IPS-18a (cell line): ENCODE measurements at regions not wholly inside any gene's neighbourhood (a gene's known extent, or its start where the extent isn't known, plus 50 kb on each side); places are given as distances from the start of the nearest gene placed in this dataset.

Source experiments
- H3K27ac ChIP-seq: one replicate; pipeline ENCODE4 v1.5.1; 2013; ENCODE audit warnings: low read length
- H3K27me3 ChIP-seq: one replicate; pipeline ENCODE4 v1.6.1; 2013; ENCODE audit warnings: mild to moderate bottlenecking, low read length; ENCODE audit not compliant: control insufficient read depth, insufficient read depth
- H3K36me3 ChIP-seq: one replicate; pipeline ENCODE4 v1.6.1; 2013; ENCODE audit warnings: low read depth, low read length; ENCODE audit not compliant: control insufficient read depth
- H3K4me1 ChIP-seq: one replicate; pipeline ENCODE4 v1.6.1; 2013; ENCODE audit warnings: low read depth, low read length; ENCODE audit not compliant: control insufficient read depth
- H3K4me3 ChIP-seq: one replicate; pipeline ENCODE4 v1.5.1; 2013; ENCODE audit warnings: low read length
- H3K9ac ChIP-seq: one replicate; pipeline ENCODE4 v1.6.1; 2013; ENCODE audit warnings: mild to moderate bottlenecking, low read length, moderate library complexity
- H3K9me3 ChIP-seq: one replicate; pipeline ENCODE4 v1.6.1; 2013; ENCODE audit warnings: low read depth, low read length; ENCODE audit not compliant: control insufficient read depth

DNA sequence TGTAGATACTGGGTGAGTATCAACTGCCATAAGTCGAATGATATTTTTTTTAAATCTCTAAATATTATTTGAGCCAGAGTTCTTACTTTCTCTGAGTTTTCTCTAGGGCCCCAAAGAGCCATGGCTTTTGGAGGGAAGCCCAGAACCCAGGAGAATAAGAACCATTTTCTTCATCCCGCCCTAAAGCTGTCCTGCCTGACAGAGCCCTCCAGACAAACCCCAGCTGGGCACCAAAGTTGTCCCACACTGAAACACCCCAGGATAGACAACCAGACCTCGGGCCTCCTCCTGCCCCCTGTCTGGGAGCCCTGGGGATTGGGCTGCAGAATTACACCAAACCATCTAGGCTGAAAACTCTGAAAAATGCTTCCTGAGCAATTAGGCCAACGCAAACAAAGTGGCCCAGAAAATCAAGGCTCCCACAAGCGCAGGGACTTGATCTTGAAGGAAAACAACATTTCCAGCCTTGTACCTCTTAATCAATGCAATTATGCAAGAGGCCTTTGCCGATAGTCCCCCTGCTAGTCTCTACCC lies 113.1 kb downstream of the RRAGC start:
- Histone ChIP-seq H3K36me3 (no peaks in the 10 kb centered on the region), H3K4me3 (no peak overlapping the region), H3K27me3 (no peaks in the 10 kb centered on the region), H3K9ac (no peak overlapping the region), H3K9me3 (no peaks in the 10 kb centered on the region), H3K4me1 (peaks cover 6% of the 10 kb centered on the region), H3K27ac (no peak overlapping the region)

DNA sequence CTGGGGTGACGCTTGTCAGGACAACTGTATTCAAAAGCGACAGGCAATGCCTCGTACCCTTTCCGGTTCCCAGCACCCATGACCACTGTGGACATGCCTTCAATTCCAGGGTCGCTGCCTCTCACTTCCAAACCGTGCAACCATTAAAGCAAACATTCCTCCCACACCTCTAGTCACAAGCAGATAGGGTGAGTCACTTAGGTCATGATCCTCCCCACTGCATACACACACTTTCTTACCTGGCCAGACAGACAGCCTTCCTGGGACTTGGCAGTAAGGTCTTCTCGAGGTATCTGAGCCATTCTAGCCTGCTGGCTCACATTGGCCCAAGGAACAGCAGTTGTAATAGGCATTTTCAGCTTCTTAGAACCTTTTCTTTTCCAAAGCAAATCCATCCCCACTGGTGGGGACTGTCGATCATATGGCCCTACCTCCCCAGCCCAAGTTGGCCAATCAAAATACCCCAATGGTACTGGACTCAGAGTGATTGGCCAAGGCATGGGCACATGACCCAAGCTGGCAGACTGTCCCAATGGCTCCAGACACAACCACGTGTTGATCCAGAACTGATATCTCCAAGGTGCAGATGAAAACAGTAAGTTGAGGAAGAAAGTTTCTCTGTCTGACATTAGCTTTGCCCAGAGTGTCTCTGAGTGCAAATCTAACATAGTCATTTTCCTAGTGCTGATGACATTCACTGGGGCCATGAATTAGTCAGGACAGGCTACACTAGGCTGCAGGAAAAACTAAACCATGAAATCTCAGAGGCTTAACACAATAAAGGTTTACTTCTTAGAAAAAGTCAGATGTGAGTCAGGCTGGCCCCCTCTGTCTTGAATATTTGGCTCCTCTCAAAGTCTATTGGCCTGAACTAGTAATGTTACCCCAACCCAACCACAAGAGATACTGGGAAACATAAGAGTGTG lies 113.8 kb downstream of the RRAGC start:
- Histone ChIP-seq H3K4me1 (peaks cover 6% of the 10 kb centered on the region), H3K36me3 (no peaks in the 10 kb centered on the region), H3K9me3 (no peaks in the 10 kb centered on the region), H3K9ac (no peak overlapping the region), H3K27ac (no peak overlapping the region), H3K27me3 (no peaks in the 10 kb centered on the region), H3K4me3 (no peak overlapping the region)

DNA sequence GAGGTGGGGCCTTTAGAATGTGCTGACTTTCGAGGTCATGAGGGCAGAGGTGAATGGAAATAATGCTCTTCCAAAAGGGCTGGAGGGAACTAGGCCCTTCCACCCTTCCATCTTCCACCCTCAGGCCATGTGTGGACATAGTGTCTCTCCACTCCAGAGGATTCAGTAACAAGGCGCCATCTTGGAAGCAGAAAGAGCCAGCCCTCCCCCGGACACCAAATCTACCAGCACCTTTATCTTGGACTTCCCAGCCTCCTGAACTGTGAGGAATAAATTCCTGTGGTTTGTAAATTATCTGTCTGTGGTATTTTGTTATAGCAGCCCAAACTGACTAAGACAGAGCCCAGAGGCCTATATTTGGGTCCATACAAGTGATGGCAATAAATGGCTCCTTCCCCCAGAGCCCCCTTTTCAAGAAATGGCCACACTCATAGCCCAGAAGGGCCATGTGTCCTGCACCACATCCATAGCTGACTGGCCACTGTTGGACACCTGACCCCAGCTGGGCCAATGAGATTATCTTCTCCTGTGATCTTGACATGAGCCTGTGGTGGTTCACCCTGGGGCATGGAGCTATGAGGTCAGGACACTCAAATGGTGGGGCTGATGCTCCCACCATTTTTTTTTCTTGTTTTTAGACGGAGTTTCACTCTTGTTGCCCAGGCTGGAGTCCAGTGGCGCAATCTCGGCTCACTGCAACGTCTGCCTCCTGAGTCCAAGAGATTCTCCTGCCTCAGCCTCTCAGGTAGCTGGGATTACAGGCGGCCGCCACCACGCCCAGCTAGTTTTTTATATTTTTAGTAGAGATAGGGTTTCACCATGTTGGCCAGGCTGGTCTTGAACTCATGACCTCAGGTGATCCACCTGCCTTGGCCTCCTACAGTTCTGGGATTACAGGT lies 114.9 kb downstream of the RRAGC start:
- H3K9me3 ChIP-seq: no peaks in the 10 kb centered on the region
- no peak overlapping the region for H3K4me3 ChIP-seq
- no peaks in the 10 kb centered on the region for H3K27me3 ChIP-seq
- no peak overlapping the region for H3K9ac ChIP-seq
- no peak overlapping the region for H3K27ac ChIP-seq
- H3K36me3 ChIP-seq: no peaks in the 10 kb centered on the region
- H3K4me1 ChIP-seq: peaks cover 6% of the 10 kb centered on the region

DNA sequence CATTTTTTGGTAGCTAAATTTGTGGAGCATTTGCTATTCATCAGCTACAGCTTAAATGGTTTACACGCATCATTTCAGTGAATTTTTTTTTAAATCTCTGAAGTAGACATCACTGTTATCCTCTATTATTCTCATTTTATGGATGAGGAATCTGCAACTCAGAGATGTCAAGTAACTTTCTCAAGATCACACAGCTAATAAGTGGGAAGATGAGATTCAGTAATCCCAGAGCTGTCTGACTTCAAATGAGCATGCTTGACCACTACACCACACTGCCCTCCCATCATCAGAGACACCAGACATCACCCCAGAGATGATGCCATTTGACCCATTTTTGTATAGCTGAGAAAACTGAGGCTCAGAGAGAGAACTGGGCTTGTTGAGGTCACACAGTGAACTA lies 116.4 kb downstream of the RRAGC start:
- peaks cover 6% of the 10 kb centered on the region for H3K4me1 ChIP-seq
- H3K36me3 ChIP-seq: no peaks in the 10 kb centered on the region
- H3K27ac ChIP-seq: no peak overlapping the region
- H3K9ac ChIP-seq: no peak overlapping the region
- H3K27me3 ChIP-seq: no peaks in the 10 kb centered on the region
- H3K9me3 ChIP-seq: no peaks in the 10 kb centered on the region
- H3K4me3 ChIP-seq: no peak overlapping the region

DNA sequence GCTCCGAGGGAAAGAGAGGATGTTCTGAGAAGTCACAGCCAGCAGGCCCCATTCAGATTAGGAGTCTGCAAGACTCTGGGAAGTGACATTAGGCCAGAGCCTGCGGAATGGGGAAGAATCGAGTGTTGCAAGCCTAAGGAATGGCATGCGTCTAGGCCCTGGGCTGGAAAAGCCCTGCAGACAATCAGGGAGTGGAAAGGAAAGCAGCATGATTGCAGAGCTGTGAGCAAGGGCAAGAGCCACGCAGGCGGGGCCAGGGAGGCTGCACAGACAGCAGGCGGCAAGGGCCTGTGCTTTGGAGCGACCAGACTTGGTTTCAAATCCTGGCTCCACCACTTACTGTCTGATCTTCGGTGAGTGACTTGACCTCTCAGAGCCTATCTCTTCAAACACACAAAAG lies 118.2 kb downstream of the RRAGC start:
- Histone ChIP-seq H3K9ac (no peak overlapping the region), H3K36me3 (no peaks in the 10 kb centered on the region), H3K27me3 (no peaks in the 10 kb centered on the region), H3K27ac (no peak overlapping the region), H3K4me3 (no peak overlapping the region), H3K9me3 (no peaks in the 10 kb centered on the region), H3K4me1 (no peaks in the 10 kb centered on the region)

DNA sequence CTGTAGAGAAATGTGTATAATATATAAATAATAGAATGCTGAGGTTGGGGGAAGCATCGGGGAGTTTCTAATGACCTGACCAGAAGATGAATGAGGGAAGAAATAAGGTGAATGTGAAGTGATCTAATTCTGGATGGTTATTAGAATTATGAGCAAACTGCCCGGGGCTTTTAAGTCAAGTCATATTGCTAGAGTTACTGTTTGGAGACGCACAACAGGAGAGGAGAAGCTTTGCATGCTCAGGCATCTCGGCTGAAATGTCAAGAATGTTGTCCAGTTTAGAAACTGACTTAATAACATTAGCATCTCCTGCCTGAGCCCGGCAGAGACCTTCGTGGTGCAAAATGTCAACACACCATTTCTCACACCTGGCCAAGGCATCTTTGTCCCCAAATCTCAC lies 119.1 kb downstream of the RRAGC start:
- H3K27ac ChIP-seq: no peak overlapping the region
- no peaks in the 10 kb centered on the region for H3K27me3 ChIP-seq
- H3K9ac ChIP-seq: no peak overlapping the region
- no peaks in the 10 kb centered on the region for H3K4me1 ChIP-seq
- no peaks in the 10 kb centered on the region for H3K9me3 ChIP-seq
- H3K4me3 ChIP-seq: no peak overlapping the region
- no peaks in the 10 kb centered on the region for H3K36me3 ChIP-seq

DNA sequence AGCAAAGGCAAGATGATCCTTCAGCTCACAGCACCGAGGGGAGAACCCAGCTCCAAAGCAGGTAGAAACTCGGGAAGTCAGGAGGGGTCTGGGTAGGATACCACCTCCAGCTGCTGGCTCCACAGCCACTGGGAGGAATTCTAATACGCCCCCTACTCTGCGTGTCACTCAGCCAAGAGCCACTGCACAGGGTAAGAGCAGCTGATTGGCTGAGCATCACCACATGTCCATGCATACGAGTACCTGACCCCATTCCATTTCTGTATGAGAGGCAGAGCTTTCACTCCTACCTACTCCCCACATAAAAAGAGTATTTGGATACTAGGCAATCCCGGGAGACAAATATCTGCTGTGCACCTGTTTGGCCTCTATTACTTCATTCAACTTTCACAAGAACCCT lies 121.4 kb downstream of the RRAGC start:
- H3K9me3 ChIP-seq: no peaks in the 10 kb centered on the region
- no peaks in the 10 kb centered on the region for H3K36me3 ChIP-seq
- H3K4me1 ChIP-seq: no peaks in the 10 kb centered on the region
- no peak overlapping the region for H3K9ac ChIP-seq
- H3K27me3 ChIP-seq: no peaks in the 10 kb centered on the region
- H3K27ac ChIP-seq: no peak overlapping the region
- H3K4me3 ChIP-seq: no peak overlapping the region

DNA sequence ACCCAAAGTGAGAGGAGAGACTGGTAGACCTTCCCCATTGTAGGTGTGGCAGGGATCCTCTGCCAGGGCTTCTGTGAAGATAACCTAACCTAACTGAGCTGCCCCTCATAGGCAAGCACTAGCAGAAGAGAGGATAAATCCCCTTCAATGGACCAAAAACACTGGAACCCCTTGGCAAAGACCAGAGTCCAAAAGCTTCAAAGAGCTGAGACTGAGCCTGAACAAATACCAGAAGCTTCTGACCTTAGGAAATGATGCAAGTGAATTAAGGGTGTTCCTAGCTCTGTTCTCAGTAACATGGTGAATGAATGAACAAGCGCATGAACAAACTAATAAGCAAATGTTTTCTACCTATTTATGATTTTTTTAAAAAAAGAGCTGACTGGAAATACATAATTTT lies 123.2 kb downstream of the RRAGC start:
- Histone ChIP-seq H3K27ac (no peak overlapping the region), H3K36me3 (no peaks in the 10 kb centered on the region), H3K27me3 (no peaks in the 10 kb centered on the region), H3K9ac (no peak overlapping the region), H3K4me1 (peaks cover 7% of the 10 kb centered on the region), H3K4me3 (no peak overlapping the region), H3K9me3 (no peaks in the 10 kb centered on the region)

DNA sequence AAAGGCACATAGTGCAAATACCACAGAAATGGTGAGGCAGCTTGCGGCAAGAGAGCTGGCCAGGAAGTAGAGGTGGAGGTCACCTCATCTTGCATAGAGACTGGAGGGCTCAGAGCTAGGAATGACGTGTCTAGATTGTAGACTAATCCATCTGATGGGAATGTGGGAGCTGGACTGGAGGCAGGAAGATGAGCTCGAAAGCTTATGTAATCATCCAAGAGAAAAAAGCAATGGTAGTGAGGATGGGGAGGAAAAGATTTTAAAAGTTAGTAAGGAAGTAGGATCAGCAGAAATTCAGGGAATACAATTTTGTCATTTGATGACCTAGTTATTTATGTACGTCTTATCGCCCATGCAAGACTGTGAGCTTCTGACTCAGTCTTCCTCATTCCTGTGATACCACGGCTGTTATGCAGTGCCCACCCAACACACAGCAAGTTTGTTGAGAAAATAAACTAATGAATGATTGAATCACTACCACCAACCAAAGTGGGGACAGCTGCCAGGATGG lies 123.9 kb downstream of the RRAGC start:
- H3K36me3 ChIP-seq: no peaks in the 10 kb centered on the region
- no peak overlapping the region for H3K4me3 ChIP-seq
- no peaks in the 10 kb centered on the region for H3K9me3 ChIP-seq
- H3K27me3 ChIP-seq: no peaks in the 10 kb centered on the region
- H3K4me1 ChIP-seq: peaks cover 7% of the 10 kb centered on the region
- H3K9ac ChIP-seq: no peak overlapping the region
- H3K27ac ChIP-seq: no peak overlapping the region

DNA sequence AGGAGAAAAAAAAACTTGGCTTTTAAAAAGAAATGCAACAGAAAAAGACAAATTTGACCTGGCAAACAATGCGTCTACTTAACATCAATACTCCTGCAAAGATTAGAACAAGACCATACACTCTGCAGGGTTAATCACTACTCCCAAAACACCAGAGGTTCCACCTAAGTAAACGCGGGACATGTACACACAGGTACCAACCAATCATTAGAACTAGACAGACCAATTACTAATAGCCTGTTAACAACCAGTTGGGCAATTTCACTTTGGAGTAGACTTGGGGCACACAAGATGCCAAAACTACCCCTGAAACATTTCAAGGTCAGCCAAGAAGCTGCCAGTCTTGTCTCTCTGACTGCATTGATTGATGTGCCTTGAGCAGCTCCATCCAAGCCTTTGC lies 125.8 kb downstream of the RRAGC start:
- Histone ChIP-seq H3K9ac (no peak overlapping the region), H3K27me3 (no peaks in the 10 kb centered on the region), H3K27ac (no peak overlapping the region), H3K4me1 (peaks cover 16% of the 10 kb centered on the region), H3K36me3 (no peaks in the 10 kb centered on the region), H3K9me3 (no peaks in the 10 kb centered on the region), H3K4me3 (no peak overlapping the region)
